HCT116 (cell line): ENCODE measurements at regions not wholly inside any gene's neighbourhood (a gene's known extent, or its start where the extent isn't known, plus 50 kb on each side); places are given as distances from the start of the nearest gene placed in this dataset.

Source experiments
- ATAC-seq: fragments of 200-7000 bp; cut with Tn5 transposase; 2 replicates; pipeline ENCODE4 v1.9.1; 2020; ENCODE audit warnings: mild to moderate bottlenecking, moderate library complexity
- BruUV-seq: library from RNA; stranded (reverse); fragments of 400-500 nt; replicated peaks from 2 replicates; lab custom pipeline; 2021; lab: Mats Ljungman, UMichigan
- CTCF ChIA-PET: fragments of 300-600 bp; sonication (Branson Sonifier 250); formaldehyde crosslinking; loops from one replicate; lab custom pipeline; 2021; ENCODE audit warnings: antibody characterized with exemption; lab: Charles Lee
- POLR2A ChIA-PET: fragments of 300-600, 350-600 bp; sonication (Branson Sonifier 250); formaldehyde crosslinking; loops from one replicate; lab custom pipeline; 2021; ENCODE audit warnings: antibody characterized with exemption; lab: Charles Lee
- RAD21 ChIA-PET, 2 experiments: fragments of 300-600 bp; sonication (Branson Sonifier 250); formaldehyde crosslinking; loops; one replicate each; lab custom pipeline; 2023; ENCODE audit warnings: low total read pairs in 2 of 2; ENCODE audit not compliant: uncharacterized antibody in 2 of 2, unreplicated experiment in 2 of 2, low non-redundant PET in 1 of 2; lab: Charles Lee
- DNase-seq: peaks from one replicate; pipeline ENCODE4 v3.0.0-alpha.2; 2010; ENCODE audit warnings: low read depth, low spot score
- H2AFZ ChIP-seq: fragments of 200-600 bp; shearing (Covaris generic), sonication (generic); 2 replicates; pipeline ENCODE4 v1.6.1; 2017; ENCODE audit warnings: low read depth, mixed run types, mixed read lengths, antibody characterized with exemption, low read length; ENCODE audit not compliant: poor library complexity, severe bottlenecking
- H3K27ac ChIP-seq: 2 replicates; pipeline ENCODE4 v1.5.1; 2012; ENCODE audit warnings: low read depth, low read length
- H3K27me3 ChIP-seq: fragments of 200-600 bp; sonication (generic); 2 replicates; pipeline ENCODE4 v1.6.1; 2016; ENCODE audit warnings: mixed run types, low read length, mixed read lengths; ENCODE audit not compliant: insufficient read depth
- H3K36me3 ChIP-seq, 2 experiments: fragments of 200-500 bp in 1 of 2; fragments of 200-600 bp in 1 of 2; sonication (Bioruptor generic) in 1 of 2; sonication (generic) in 1 of 2; 2 replicates each; pipeline versions ENCODE4 v1.5.1 to v1.6.1; 2014 to 2016; ENCODE audit warnings: low read length in 2 of 2, inconsistent platforms in 1 of 2, mixed read lengths in 1 of 2, mixed run types in 1 of 2; ENCODE audit not compliant: insufficient read depth in 2 of 2, control insufficient read depth in 1 of 2
- H3K4me1 ChIP-seq, 2 experiments: fragments of 200-600 bp in 1 of 2; sonication (generic) in 1 of 2; 2 replicates each; pipeline versions ENCODE4 v1.5.1 to v1.6.1; 2012 to 2017; ENCODE audit warnings: low read length in 2 of 2, inconsistent platforms in 1 of 2, mild to moderate bottlenecking in 1 of 2, mixed read lengths in 1 of 2, mixed run types in 1 of 2, moderate library complexity in 1 of 2; ENCODE audit not compliant: insufficient read depth in 2 of 2, control insufficient read depth in 1 of 2
- H3K4me2 ChIP-seq: fragments of 200-600 bp; sonication (generic); 2 replicates; pipeline ENCODE4 v1.6.1; 2017; ENCODE audit warnings: mixed run types, low read length, mixed read lengths
- H3K4me3 ChIP-seq, 2 experiments: fragments of 200-600 bp in 1 of 2; sonication (generic) in 1 of 2; replicated peaks in 1 of 2; 2 replicates each; pipeline ENCODE4 v1.5.1; 2011 to 2016; ENCODE audit warnings: low read length in 2 of 2, control low read depth in 1 of 2, low read depth in 1 of 2, mild to moderate bottlenecking in 1 of 2, mixed read lengths in 1 of 2, mixed run types in 1 of 2
- H3K79me2 ChIP-seq: fragments of 200-600 bp; sonication (generic); 2 replicates; pipeline ENCODE4 v1.6.1; 2017; ENCODE audit warnings: mild to moderate bottlenecking, mixed run types, low read length, moderate library complexity, mixed read lengths; ENCODE audit not compliant: insufficient read depth
- H3K9ac ChIP-seq: fragments of 200-600 bp; sonication (generic); 2 replicates; pipeline ENCODE4 v1.6.1; 2016; ENCODE audit warnings: low read length, mixed read lengths
- H3K9me2 ChIP-seq: fragments of 200-600 bp; sonication (generic), shearing (Covaris generic); 2 replicates; pipeline ENCODE4 v1.6.1; 2017; ENCODE audit warnings: mixed run types, mild to moderate bottlenecking, moderate library complexity; ENCODE audit not compliant: insufficient read depth
- H3K9me3 ChIP-seq, 2 experiments: fragments of 200-500 bp in 1 of 2; fragments of 200-600 bp in 1 of 2; sonication (Bioruptor generic) in 1 of 2; sonication (generic) in 1 of 2; 2 replicates each; pipeline ENCODE4 v1.6.1; 2014 to 2017; ENCODE audit warnings: low read length in 2 of 2, mixed read lengths in 2 of 2, inconsistent platforms in 1 of 2, low read depth in 1 of 2, mild to moderate bottlenecking in 1 of 2, mixed run types in 1 of 2, moderate library complexity in 1 of 2; ENCODE audit not compliant: control insufficient read depth in 1 of 2, insufficient read depth in 1 of 2
- H4K20me1 ChIP-seq: fragments of 200-600 bp; sonication (generic), shearing (Covaris generic); 2 replicates; pipeline ENCODE4 v1.6.1; 2017; ENCODE audit warnings: mixed run types, mild to moderate bottlenecking, moderate library complexity; ENCODE audit not compliant: insufficient read depth
- CBX3 ChIP-seq: IDR thresholded peaks from 2 replicates; pipeline ENCODE4 v1.6.1; 2012; ENCODE audit warnings: low read depth
- CEBPB ChIP-seq: IDR thresholded peaks from 2 replicates; pipeline ENCODE4 v1.6.1; 2012; ENCODE audit warnings: low read depth
- CTCF ChIP-seq, 3 experiments: fragments of 200-600 bp in 1 of 3; sonication (generic) in 1 of 3; IDR thresholded peaks in 2 of 3; conservative IDR thresholded peaks in 1 of 3; 2 replicates each; pipeline ENCODE4 v1.5.1; 2012 to 2017; ENCODE audit warnings: low read depth in 2 of 3, low read length in 2 of 3, antibody characterized with exemption in 1 of 3, borderline replicate concordance in 1 of 3, control low read depth in 1 of 3, mild to moderate bottlenecking in 1 of 3, mixed read lengths in 1 of 3, mixed run types in 1 of 3, moderate library complexity in 1 of 3; ENCODE audit not compliant: insufficient read depth in 1 of 3
- EGR1 ChIP-seq: IDR thresholded peaks from 2 replicates; pipeline ENCODE4 v1.6.1; 2012; ENCODE audit warnings: low read depth
- EZH2 ChIP-seq: fragments of 200-600 bp; sonication (generic); IDR thresholded peaks from 2 replicates; pipeline ENCODE4 v1.6.1; 2017; ENCODE audit warnings: antibody characterized with exemption, mixed run types
- JUND ChIP-seq: IDR thresholded peaks from 2 replicates; pipeline ENCODE4 v1.6.1; 2012
- RAD21 ChIP-seq: IDR thresholded peaks from 2 replicates; pipeline ENCODE4 v1.6.1; 2012; ENCODE audit warnings: low read depth, mild to moderate bottlenecking
- REST ChIP-seq: IDR thresholded peaks from 2 replicates; pipeline ENCODE4 v1.6.1; 2012; ENCODE audit warnings: low read depth
- SP1 ChIP-seq: IDR thresholded peaks from 2 replicates; pipeline ENCODE4 v1.6.1; 2012; ENCODE audit warnings: low read depth
- SRF ChIP-seq: IDR thresholded peaks from 2 replicates; pipeline ENCODE4 v1.6.1; 2012; ENCODE audit warnings: low read depth
- ZFX ChIP-seq: fragments of 450-650 bp; IDR thresholded peaks from 2 replicates; pipeline ENCODE4 v1.6.1; 2017
- intact Hi-C: fragments of 100-400 bp; cut with micrococcal nuclease; formaldehyde crosslinking; loops from 2 replicates; pipeline ENCODE4 v1.10.0; 2022
- TF ChIP-seq, protein P1 (sequence below): IDR thresholded peaks from 2 replicates; pipeline ENCODE4 v1.6.1; 2012

GRCh38 chr15:72995849-72996248 lies 56.4 kb upstream of the NEO1 start:
- no peaks in the 10 kb centered on the region for H3K9me2 ChIP-seq
- ChIA-PET RAD21 (no interaction called here), CTCF (no interaction called here), POLR2A (no interaction called here)
- no peaks in the 10 kb centered on the region for H3K79me2 ChIP-seq
- H3K27ac ChIP-seq = no peak overlapping the region
- no peak overlapping the region for H2AFZ ChIP-seq
- H3K36me3 ChIP-seq = no peaks in the 10 kb centered on the region
- TF ChIP-seq ZFX = no peak
- no peak for TF ChIP-seq CTCF (IDR thresholded peaks at IDR 0.05 in 2 of 3, conservative IDR thresholded peaks at IDR 0.05 in 1 of 3; ENCODE audit: borderline replicate concordance in 1 of 3, insufficient read depth in 1 of 3, low read depth in 2 of 3, low read length in 2 of 3)
- no peak for TF ChIP-seq REST
- no peak for TF ChIP-seq CBX3
- TF ChIP-seq EZH2 = no peak
- no peak for TF ChIP-seq EGR1
- no peak for TF ChIP-seq SP1
- no peak for TF ChIP-seq JUND
- TF ChIP-seq, protein P1, sequence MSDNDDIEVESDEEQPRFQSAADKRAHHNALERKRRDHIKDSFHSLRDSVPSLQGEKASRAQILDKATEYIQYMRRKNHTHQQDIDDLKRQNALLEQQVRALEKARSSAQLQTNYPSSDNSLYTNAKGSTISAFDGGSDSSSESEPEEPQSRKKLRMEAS = no peak
- TF ChIP-seq CEBPB = no peak
- TF ChIP-seq SRF = no peak
- no peak for TF ChIP-seq RAD21
- intact Hi-C loops = no loop called here
- H3K4me1 ChIP-seq = peaks cover 0 to 4% of the 10 kb centered on the region in 2 experiments; a peak in 1 of 4 replicates
- H3K9ac ChIP-seq = no peak overlapping the region
- no peaks in the 10 kb centered on the region for H3K9me3 ChIP-seq
- BruUV-seq = no TSS peak
- no peak overlapping the region for H3K4me2 ChIP-seq
- ATAC-seq = no peak
- H4K20me1 ChIP-seq = no peaks in the 10 kb centered on the region
- DNase-seq = no peak
- H3K4me3 ChIP-seq = no peak overlapping the region
- peaks cover 7% of the 10 kb centered on the region; the same call in 1 of the 2 replicates for H3K27me3 ChIP-seq
